SK-N-MC (cell line): ENCODE measurements at regions not wholly inside any gene's neighbourhood (a gene's known extent, or its start where the extent isn't known, plus 50 kb on each side); places are given as distances from the start of the nearest gene placed in this dataset.

Experiments used
- DNase-seq: peaks from one replicate; pipeline ENCODE4 v3.0.0-alpha.2; 2011; ENCODE audit warnings: low read depth, low spot score
- H3K27ac ChIP-seq: fragments of 200-600 bp; sonication (generic); 2 replicates; pipeline ENCODE4 v1.5.1; 2016; ENCODE audit warnings: mixed run types
- H3K36me3 ChIP-seq: fragments of 200-600 bp; sonication (generic); 2 replicates; pipeline ENCODE4 v1.6.1; 2017; ENCODE audit warnings: antibody characterized with exemption, low read length, mixed read lengths; ENCODE audit not compliant: insufficient read depth
- H3K4me3 ChIP-seq: fragments of 200-600 bp; sonication (generic); 2 replicates; pipeline ENCODE4 v1.5.1; 2016
- H3K9ac ChIP-seq: fragments of 200-600 bp; sonication (generic); 2 replicates; pipeline ENCODE4 v1.8.0; 2017; ENCODE audit warnings: mixed run types, mixed read lengths; ENCODE audit not compliant: insufficient read length
- H3K9me3 ChIP-seq: fragments of 200-600 bp; sonication (generic); 2 replicates; pipeline ENCODE4 v1.6.1; 2017; ENCODE audit warnings: low read depth, mild to moderate bottlenecking, antibody characterized with exemption, low read length, moderate library complexity, mixed read lengths
- EZH2 ChIP-seq: fragments of 200-600 bp; sonication (generic); IDR thresholded peaks from one replicate; pipeline ENCODE4 v1.6.1; 2017; ENCODE audit warnings: antibody characterized with exemption
- FOXP2 ChIP-seq: optimal IDR thresholded peaks from 2 replicates; pipeline ENCODE3; 2011; ENCODE audit warnings: mild to moderate bottlenecking, moderate library complexity; ENCODE audit not compliant: insufficient read depth; ENCODE audit errors: extremely low read length, control extremely low read depth
- POLR2AphosphoS5 ChIP-seq: IDR thresholded peaks from 2 replicates; pipeline ENCODE4 v1.6.1; 2012; ENCODE audit warnings: mild to moderate bottlenecking, low read depth, low read length, borderline replicate concordance

DNA sequence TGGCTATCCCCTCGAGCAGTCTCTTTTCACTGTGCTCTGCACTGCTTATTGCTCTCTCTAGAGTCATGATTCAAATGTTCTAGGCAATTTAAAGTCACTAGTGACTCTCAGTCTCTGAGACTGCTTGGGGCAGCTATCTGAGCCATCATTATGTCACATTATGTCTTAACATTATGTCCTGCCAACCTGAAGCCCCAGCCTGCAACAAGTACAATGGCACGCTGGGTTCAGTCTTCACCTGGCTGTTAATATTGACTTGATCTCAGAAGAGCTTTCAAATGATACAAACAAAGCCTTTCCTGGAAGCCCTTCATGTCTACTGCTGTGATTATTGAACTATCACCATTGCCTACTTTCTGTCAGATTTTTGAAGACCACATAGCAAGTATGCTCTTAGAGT is 128.1 kb upstream of the GRM7 start:
- Histone ChIP-seq H3K36me3 (no peaks in the 10 kb centered on the region), H3K27ac (no peak overlapping the region), H3K4me3 (no peak overlapping the region), H3K9ac (no peak overlapping the region), H3K9me3 (no peaks in the 10 kb centered on the region)
- DNase-seq, result no peak
- no peak for TF ChIP-seq FOXP2
- no peak for TF ChIP-seq POLR2AphosphoS5
- no peak for TF ChIP-seq EZH2

DNA sequence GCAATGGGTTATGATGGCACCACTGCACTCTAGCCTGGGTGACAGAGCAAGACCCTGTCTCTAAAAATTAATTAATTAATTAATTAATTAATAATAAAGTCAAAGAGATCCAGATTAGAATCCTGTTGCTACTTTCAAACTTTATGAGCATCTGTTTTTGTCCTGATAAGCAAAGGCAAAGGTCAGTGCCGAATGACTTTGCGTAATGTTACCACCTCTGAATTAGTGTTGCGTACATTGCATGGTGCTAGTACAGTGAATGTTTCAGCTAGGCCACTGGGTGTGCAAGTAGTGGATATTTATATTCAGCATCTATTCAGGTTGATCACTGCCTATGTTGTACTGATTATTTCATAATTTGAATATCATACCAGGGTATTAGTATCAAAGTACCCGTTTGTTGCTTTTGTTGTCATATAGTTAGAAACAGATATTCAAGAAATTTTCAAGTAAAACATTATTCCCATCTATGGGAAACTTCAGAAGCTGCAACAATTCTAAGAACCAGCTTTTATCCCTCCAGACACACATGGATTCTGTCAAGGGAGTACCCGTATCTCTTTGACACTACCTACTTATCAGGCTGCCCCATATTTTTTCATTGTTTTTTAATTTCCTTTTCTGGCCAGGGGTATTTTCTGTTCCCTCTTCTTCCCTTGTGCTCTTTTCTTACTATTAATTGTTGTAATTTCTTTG is 127.1 kb upstream of the GRM7 start:
- Histone ChIP-seq H3K9ac (no peak overlapping the region), H3K9me3 (no peaks in the 10 kb centered on the region), H3K4me3 (no peak overlapping the region), H3K36me3 (no peaks in the 10 kb centered on the region), H3K27ac (no peak overlapping the region)
- DNase-seq, result no peak
- TF ChIP-seq POLR2AphosphoS5, result no peak

DNA sequence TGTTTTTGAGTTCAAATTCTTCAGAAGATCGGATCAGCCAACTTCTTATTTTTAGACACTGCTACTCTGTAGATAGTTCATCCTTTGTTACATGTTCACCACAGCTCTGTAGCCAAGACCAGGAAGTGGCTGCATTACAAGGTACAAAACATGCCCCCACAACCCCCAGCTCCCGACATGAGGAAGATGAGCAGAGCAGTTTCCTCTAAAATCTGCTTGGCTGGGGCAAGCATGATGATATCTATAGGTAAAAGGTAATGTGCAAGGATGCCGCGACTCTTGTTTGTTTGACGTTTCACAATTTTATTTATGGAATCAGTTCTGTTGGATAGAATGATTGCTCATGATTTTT is 126.5 kb upstream of the GRM7 start:
- H3K4me3 ChIP-seq, result no peak overlapping the region
- no peak for TF ChIP-seq EZH2
- H3K9me3 ChIP-seq, result no peaks in the 10 kb centered on the region
- no peak overlapping the region for H3K27ac ChIP-seq
- DNase-seq, result no peak
- no peaks in the 10 kb centered on the region for H3K36me3 ChIP-seq
- no peak overlapping the region for H3K9ac ChIP-seq

DNA sequence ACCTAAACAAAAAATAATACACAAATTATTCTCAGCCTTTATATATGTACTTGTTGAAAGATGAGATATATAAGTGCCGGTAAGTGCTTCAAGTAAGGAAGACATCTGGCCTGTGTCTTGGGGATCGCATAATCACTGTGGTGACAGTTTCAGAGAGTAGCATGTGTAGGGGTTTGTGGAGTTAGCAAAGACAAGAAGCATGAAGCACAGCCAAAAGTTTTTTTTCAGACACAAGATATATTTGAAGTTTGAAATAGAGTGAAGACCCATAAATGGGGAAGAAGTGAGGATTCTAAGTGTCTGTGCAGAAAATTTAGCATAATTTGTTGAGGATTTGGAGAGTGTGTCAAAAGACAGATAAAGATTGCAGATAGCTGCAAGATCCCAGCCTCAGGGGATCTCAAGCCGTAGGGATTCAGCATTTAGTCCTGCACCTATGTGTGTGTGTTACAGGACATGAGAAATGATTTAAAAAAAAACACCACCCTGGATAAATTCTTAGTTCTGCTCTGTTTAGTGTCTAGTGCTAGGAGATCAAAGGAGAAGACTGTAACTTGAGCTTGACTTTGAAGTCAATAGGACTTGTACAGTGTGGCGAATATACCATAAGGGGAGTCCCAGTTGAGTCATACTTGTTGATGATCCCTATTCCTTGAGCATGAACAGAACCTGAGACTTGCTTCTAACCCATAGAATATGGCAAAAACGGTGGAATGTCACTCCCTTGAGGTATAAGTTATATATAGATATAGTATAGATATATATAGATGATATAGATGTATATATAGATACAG is 123.9 kb upstream of the GRM7 start:
- no peak overlapping the region for H3K9ac ChIP-seq
- H3K4me3 ChIP-seq, result no peak overlapping the region
- H3K9me3 ChIP-seq, result no peaks in the 10 kb centered on the region
- TF ChIP-seq FOXP2, result no peak
- TF ChIP-seq EZH2, result no peak
- TF ChIP-seq POLR2AphosphoS5, result no peak
- no peak for DNase-seq
- no peaks in the 10 kb centered on the region for H3K36me3 ChIP-seq
- no peak overlapping the region for H3K27ac ChIP-seq

DNA sequence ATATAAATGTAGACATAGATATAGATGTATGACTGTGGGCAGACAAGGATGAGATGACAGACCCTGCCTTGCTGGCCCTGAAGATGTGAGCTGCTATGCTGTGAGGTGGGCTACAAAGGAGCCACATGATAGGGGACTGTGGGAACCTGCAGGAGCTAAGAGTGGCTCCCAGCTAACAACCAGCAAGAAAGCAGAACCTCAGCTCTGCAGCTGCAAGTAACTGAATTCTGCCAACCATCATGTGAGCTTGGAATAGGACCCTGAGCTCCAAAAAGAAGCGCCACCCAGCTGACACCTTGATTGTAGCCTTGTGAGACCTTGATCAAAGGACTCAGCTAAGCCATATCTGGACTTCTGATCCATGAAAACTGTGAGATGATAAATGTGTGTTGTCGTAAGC is 123.3 kb upstream of the GRM7 start:
- DNase-seq, result no peak
- no peaks in the 10 kb centered on the region for H3K36me3 ChIP-seq

DNA sequence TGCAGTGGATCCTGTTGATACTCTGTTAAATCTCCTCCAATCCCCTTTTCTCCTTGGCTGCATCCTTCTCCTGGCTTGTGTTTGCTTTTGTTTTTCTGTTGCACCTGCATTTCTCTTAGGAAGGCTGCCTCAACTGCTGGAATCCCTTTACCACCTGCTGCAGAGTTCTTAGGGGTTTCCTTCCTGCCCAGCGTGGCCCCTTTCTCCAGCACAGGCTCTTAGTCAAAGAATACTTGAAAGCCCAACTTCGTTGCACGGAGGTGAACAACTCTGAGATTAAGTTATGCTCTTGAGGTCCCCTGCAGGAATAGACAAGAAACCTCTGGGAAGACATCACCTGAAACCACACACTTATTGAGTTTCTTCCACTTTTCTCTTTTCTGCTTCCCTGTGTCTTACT is 121.6 kb upstream of the GRM7 start:
- Histone ChIP-seq H3K27ac (no peak overlapping the region), H3K36me3 (no peaks in the 10 kb centered on the region), H3K9me3 (no peaks in the 10 kb centered on the region), H3K4me3 (no peak overlapping the region), H3K9ac (no peak overlapping the region)
- DNase-seq, result no peak
- TF ChIP-seq EZH2 (no peak), FOXP2 (no peak), POLR2AphosphoS5 (no peak)

More for the DNA sequence above, 123.3 kb upstream of the GRM7 start:
- no peak for TF ChIP-seq POLR2AphosphoS5
- no peak for TF ChIP-seq EZH2
- no peak for TF ChIP-seq FOXP2
- Histone ChIP-seq H3K9ac (no peak overlapping the region), H3K4me3 (no peak overlapping the region), H3K27ac (no peak overlapping the region), H3K9me3 (no peaks in the 10 kb centered on the region)

DNA sequence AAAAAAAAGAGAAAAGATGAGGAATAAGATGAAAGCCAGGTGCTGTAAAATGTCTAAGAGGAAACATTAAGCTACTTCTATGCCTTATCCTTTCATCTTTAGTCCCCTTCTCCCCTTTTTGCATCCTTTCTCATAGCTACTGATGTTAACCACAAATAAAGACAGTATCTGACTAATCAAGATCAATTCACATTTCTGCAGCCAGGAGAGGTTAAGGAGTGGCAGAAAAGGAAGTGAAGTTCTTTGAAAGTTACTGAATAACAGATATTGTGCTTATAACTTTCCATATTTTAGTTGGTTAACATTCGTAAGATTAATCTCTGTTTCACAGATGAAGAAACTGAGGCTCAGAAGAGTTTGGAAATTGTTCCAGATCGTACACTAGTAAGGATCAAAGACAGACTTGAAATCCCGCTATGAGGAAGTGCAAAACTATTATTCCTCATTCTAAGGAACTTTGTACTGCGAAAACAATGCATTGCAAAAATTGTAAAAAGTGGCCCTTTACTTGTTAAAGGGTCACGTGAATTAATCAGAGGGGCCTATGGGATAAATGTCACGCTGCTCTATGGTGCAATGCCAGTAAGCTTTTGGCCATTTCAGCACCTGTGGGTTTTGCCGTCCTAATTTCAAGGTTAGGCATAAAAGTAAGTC is 117.7 kb upstream of the GRM7 start:
- H3K36me3 ChIP-seq, result no peaks in the 10 kb centered on the region
- H3K9ac ChIP-seq, result no peak overlapping the region
- no peak overlapping the region for H3K4me3 ChIP-seq
- no peak for DNase-seq
- H3K27ac ChIP-seq, result no peak overlapping the region
- H3K9me3 ChIP-seq, result no peaks in the 10 kb centered on the region
- TF ChIP-seq FOXP2 (no peak), EZH2 (no peak), POLR2AphosphoS5 (no peak)

DNA sequence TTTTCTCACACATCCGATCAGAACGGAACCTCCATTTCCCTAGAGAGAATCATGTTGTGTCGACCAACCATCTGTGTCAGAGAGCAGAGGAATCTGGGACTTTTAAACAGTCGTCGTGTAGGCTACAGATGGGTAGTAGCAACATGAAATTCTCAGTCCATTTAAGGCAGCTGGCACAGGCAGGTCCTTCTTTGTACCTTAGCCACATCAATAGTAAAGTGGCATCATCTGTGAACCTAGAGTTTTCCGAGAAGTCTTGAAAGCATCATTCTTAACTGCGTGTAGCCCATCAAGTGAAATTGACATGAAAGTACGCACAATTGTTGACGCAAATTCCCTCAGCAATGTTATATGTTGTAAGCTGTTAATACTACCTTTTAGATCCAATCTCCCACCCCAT is 114.5 kb upstream of the GRM7 start:
- no peaks in the 10 kb centered on the region for H3K36me3 ChIP-seq
- H3K27ac ChIP-seq, result no peak overlapping the region
- TF ChIP-seq FOXP2 (no peak), EZH2 (no peak), POLR2AphosphoS5 (no peak)
- DNase-seq, result no peak
- H3K9me3 ChIP-seq, result no peaks in the 10 kb centered on the region
- H3K4me3 ChIP-seq, result no peak overlapping the region
- H3K9ac ChIP-seq, result no peak overlapping the region
